Left kidney (tissue), 1 donor: ENCODE measurements at regions not wholly inside any gene's neighbourhood (a gene's known extent, or its start where the extent isn't known, plus 50 kb on each side); places are given as distances from the start of the nearest gene placed in this dataset.
"Not testable (repeated sequence)": the region's sequence is repeated elsewhere in the genome, so short reads cannot be mapped to it uniquely, and the experiment has no call there.

Source experiments
- DNase-seq: peaks from one replicate; pipeline ENCODE4 v3.0.0-alpha.2; 2013

DNA sequence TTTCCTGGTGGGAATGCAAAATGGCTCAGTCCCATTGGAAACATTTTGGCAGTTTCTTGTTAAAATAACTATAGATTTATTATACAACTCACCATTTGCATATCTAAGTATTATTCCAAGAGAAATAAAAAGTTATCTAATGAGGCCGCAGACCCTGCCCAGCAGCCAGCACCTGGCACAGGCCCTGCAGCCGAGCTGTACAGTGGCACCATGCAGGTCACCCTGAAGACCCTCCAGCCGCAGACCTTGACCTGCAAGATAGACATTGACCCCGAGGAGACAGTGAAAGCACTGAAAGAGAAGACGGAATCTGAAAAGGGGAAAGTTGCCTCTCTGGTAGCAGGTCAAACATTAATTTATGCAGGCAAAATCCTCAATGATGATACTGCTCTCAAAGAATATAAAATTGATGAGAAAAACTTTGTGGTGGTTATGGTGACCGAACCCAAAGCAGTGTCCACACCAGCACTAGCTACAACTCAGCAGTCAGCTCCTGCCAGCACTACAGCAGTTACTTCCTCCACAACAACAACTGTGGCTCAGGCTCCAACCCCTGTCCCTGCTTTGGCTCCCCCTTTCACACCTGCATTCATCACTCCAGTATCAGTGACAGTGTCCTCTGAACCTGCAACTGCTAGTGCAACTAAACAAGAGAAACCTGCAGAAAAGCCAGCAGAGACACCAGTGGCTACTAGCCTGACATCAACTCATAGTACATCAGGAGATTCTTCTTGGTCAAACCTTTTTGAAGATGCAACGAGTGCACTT, 113.5 kb upstream of the SATB1 start:
- no peak for DNase-seq

DNA sequence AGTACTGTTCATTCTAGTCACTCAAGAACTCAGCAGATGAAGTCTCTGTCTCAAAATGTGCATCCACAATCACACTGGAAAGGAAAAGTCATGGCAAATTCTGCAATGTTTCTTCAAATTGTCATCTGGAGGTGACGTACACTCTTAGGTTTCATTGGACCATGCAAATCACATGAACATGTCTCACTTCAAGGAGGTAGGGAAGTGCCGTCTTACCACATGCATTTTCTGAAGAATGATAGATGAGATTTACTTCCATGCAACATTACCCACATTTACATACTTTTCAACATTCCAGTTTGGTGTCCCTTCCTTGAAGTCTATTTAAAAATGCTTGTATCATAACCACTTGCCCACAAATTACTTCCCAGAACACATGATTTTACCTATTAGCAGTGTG, 107.9 kb upstream of the SATB1 start:
- no peak for DNase-seq

DNA sequence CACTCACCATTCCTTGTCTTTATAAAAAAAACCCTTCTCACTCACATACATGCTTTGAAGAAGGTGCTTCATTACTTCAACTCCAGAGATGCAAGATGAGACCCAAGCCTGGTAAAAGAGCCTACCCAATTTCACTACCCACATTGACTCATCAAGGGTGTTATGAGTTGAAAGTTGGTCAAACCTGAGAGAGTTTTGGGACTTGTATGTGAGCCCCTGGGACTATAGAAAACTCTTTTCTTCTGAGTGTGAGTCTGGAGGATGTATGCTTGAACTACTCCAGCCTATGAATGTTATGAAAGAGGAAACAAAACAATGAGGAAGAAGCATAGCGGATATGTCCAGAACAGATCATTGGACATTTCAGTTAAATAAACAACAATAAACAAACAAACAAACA, 106.5 kb upstream of the SATB1 start:
- DNase-seq = no peak

DNA sequence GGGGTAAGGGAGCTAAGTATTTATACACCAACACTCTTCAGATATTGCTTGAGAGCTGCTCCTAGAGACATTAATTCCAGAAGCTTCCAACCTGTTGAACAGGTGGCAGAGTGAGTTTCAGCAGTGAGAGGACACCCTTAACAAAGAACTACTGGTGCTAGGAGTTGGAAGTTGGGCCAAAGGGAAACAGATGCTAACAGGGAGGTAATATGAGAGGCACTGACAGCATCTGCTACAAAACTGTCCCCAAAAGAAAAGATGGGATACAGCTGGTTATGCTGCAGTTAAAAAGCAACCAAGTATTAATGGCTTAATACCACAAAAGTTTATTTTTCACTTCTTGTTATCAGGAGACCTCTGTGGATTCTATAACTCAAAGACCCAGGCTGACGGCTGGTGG, 104.5 kb upstream of the SATB1 start:
- peak; percentile 14 for DNase-seq

DNA sequence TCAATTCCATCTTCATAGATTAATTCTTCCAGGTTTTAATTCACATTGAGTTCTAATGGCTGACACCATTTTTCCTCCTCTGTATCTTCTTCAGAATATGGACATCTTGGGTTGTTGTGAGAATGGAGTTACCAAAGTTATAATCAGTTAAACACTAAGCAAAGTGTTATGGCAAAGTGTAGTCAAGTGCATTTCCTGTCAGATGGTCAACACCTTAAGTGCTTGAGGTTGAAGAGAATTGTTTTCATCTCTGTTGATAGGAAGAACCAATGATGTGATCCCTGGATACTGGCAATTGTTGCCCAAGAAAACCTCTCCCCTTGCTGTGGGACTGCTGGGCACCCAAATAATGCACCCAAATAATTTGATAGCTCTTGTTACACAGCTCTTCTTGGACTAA, 102.6 kb upstream of the SATB1 start:
- no peak for DNase-seq

DNA sequence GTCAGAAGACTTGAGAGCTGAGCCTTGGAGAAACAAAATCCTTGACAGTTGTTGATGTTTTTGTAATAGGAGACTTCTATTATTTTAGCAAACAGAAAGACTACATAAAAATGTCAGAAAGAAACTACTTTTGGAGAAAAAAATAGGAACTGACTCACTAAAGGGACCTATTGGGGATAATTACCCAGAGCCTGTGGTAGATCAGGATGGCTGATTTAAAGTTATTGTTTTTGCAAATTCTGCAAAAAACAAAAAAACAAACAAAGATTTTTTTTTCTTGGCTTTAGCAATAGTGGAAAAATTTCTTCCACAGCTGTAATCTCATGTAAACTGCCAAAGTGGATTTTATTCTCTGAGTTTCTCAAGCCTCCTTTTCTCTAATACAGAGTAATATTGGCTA, 101.5 kb upstream of the SATB1 start:
- no peak for DNase-seq

DNA sequence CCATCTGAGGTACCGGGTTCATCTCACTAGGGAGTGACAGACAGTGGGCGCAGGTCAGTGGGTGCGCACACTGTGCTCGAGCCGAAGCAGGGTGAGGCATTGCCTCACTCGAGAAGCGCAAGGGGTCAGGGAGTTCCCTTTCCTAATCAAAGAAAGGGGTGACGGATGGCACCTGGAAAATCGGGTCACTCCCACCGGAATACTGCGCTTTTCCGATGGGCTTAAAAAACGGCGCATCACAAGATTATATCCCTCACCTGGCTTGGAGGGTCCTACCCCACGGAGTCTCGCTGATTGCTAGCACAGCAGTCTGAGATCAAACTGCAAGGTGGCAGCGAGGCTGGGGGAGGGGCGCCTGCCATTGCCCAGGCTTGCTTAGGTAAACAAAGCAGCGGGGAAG, 91.0 kb upstream of the SATB1 start:
- not testable (repeated sequence) for DNase-seq

DNA sequence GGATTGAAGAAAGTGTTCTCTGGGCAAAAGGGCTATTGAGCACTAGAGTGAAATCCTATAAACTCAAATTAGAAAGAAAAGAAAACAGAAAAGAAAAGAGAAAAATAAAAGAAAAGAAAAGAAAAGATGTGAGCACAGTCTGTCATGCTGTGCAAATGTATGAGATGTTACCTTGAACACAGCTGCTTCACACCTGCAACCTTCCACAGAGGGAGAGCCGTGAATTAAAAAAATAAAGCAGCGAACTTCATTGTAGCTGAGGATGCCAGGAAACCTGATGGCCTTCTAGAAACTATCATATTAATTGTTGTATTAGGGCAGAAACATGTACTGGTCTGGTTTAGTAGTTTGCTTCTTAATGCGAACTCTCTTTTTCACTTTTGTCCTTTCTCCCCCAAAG, 88.0 kb upstream of the SATB1 start:
- no peak for DNase-seq

DNA sequence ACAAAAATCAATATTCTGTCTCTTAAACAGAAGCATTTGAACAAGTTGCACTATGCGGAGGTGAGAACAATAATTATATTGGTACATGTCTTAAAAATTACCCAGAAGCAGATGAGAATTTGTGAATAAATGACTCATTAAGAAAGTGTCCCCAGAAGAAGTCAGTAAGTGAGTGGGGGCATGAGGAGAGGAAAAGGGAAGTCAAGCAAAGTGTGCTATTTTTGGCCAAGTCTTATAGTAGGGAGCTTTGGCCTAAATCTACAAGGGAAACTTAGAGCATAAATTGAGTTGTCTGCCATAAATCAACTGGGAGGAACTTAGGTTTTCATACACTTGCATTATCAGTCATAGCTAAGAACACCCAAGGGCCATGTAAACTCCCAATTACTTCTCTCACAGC, 86.9 kb upstream of the SATB1 start:
- no peak for DNase-seq

DNA sequence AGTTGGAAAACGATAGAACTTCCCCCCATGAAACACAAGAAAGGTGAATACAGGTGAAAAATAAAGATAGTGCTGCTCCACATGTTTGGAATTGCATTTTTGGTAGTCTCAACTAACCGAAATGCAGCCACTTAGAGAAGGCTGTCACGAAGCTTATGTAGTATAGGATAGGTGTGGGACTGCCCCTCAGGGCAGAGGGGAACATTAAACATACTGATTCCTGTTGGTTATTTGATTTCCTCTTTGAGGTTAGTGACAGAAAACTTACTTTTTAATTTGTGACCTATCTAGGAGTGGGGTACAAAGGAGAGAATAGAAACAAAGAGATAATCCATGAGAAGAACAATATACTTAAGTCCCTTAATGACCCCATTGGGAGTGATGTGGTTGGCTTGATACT, 85.8 kb upstream of the SATB1 start:
- DNase-seq = no peak

DNA sequence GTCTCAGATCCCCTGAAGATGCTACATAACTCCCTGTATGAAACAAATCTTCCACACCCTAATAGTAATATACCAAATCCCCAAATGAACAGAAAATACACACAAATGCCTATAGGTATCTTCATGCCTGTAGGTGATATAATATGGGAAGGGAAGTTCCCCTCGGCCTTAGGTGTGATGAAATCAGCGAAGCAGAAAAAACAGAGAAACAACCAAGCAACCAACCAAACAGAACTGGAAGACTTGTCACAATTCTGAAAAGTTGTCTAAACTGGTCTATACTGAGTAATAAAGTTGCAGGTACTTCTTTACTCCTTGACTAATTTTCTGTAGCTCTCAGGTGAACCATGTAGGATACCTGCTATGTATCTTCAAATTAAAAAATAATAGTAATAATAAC, 82.2 kb upstream of the SATB1 start:
- no peak for DNase-seq

DNA sequence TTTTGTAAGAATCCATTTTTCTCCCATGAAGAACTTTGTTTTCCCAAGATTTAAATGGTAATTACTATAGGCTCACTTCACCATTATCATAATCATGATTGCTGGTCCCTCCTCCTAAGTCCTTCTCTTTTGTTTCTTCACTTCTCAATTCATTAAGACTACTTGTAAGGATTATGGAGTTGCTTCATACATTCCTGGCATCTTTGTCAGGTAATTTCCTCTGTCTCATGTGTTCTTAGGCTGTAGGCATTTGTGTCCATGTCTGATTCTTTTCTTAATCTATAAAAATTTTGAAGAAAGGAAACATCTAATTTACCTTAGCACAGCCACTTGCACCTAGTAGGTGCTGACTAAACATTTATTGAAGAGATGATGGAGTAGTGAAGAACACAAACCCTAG, 79.9 kb upstream of the SATB1 start:
- DNase-seq = no peak

DNA sequence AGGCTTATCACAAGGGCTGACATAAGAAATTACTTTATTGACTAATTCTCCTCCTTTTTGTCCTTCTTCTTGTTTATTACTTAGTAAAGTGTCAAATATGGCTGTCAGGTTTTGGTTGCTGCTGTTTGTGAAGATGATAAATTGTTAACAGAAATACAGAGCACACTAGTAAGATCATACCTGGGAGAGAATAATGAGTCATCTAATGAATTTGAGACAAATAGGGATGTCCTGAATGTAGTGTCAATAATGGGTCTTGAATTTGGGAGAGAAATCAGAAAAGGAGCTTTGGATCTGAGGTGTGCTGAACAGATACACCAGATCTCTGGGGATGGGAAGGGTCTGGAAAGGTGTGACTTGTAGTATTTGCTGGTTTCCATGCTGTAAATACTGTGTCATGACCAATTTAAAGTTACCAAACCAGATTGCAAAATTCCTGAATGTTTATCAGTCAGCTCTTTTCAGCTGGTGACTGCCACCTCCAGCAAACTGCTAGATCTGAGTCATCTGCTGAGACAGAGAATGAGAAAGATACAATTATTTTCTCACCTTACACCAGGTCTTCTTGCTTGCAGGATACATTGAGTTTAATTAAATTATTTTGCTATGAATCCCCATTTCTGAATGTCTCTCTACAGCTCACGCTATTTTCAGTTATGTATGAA, 76.7 kb upstream of the SATB1 start:
- no peak for DNase-seq

DNA sequence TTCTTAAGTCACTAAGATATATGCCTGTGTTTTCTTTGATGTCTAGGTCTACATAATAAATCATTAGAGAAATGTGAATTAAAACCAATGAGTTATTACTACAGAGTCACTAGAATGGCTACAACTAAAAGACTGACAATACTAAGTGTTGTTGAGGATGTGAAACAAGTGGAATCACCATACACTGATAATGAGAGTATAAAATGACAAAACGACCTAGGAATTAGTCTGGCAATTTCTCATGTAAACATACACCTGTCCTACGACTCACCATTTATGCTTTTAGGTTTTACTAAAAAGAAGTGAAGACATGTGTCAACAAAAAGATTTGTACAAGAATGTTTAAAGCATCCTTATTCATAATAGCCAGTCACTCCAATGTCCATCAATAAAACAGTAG, 75.2 kb upstream of the SATB1 start:
- no peak for DNase-seq

DNA sequence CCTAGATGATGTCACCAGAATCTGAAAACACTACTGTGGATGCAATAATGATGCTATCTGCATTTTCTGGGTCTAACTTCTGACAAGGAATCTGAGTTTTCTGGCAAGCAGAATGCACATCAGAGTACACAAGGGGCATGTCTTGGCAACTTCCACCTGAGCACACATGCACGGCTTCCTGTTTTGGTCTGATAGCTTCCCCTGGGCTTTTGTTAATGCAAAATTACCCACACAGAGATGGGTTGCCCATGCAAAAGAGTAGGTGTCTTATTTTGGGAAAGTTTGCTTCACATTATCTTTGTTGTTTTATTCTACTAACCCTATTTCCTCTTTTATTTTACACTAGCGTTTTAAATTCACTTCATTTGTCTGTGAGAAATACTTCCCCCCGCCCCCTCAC, 74.2 kb upstream of the SATB1 start:
- DNase-seq = no peak

DNA sequence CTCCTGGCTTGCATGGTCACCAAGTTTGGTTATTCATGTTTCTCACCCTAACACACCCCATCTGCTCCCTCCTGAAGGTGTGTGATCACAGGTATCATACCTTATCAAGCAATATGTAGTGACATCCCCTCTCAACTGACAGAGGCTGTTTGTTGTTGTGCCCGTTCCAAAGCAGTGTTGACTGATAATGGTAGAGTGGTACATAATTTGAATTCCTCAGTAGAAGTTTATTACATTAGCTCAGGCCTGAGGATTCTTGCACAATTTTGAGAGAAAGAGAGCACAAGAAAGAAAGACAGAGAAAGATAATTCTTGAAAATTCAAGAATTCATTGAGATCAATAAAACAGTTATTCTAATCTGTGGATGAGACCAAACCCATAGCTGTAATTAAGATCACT, 69.1 kb upstream of the SATB1 start:
- DNase-seq = no peak

DNA sequence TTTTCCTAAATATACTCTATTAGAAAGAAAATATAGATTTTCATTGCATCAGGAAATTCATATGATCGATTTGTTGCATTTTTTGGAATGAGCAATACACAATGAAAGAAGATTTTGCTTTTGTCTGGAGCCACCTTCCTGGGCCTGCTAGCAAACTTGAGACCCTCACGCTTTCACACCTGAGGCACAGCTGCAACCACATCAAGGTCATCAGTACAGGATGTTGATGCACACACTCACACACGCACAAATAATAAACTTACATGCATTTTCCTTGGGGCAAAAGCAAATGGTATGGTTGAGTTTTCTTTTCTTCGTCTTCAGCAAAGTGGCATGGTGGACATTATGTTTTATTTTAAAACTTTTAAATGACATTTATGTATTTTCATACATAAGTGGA, 64.8 kb upstream of the SATB1 start:
- no peak for DNase-seq

DNA sequence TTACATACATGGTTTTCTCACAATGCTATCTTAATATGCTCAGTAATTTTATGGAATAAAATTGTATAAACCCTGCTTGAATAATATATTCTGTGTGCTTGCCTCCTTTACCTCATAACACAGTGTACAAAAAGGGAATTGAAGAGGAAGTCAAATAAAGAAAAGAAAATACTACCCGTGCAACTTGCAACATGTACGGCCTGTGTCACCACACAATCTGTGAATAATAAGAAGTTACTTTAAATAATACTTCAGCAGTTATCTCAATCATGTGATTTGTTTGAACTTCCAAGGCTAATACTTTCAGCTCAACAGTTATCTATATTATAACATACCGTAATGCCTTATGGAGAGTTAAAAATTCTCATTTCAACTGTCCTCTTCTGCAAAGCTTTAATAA, 58.1 kb upstream of the SATB1 start:
- DNase-seq = no peak

DNA sequence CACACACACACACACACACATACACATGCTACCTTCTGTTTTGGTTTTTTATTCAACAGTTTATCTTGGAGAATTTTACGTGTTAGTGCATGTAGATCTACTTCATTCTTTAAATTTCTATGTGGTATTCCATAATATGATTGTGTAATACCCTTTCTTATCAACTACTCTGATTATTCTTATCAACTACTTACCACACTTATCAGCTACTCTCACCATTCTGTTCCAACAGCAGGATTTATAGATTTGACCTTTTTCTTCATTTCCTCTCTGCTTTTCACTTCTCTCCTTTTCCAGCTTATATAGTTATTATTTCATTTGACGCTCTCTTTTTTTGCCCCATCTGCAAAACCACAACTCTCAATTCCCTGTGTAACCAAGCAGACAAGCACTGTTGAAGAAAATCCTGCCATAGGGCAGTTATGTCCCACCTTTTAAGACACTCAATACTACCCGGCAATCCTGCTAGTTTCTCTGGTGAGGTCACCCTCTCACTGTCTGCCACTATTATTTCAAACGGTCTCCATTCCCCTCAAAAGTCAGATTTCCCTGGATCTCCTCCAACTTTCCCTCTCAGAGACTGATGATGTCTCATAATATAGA, 56.9 kb upstream of the SATB1 start:
- no peak for DNase-seq

DNA sequence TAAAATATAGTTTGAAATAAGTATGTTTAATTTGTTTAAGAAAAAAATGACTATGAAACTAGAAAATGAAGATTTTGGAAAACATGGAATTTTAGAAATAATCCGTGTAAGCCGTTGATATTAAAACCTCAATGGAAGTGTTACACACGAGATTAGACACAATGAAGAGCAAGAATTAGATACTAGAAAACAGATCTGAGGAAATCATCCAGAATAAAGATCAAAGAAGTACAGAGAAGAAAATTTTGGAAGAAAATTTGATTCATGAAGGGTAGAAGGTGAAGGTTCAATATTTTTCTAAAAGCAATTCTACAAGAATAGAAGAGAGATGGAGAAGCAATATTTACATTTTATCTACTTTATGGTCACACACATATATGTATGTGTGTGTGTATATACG, 52.5 kb upstream of the SATB1 start:
- DNase-seq = no peak
